OCI-LY7 (cell line): ENCODE measurements at regions not wholly inside any gene's neighbourhood (a gene's known extent, or its start where the extent isn't known, plus 50 kb on each side); places are given as distances from the start of the nearest gene placed in this dataset.

Source experiments
- BruUV-seq: library from RNA; stranded (reverse); fragments of 400-500 nt; replicated peaks from 2 replicates; lab custom pipeline; 2021; lab: Mats Ljungman, UMichigan
- CTCF ChIA-PET: fragments of 300-600 bp; sonication (Branson Sonifier 250); formaldehyde crosslinking; loops from one replicate; lab custom pipeline; 2022; ENCODE audit warnings: antibody characterized with exemption; ENCODE audit not compliant: unreplicated experiment; lab: Charles Lee
- POLR2A ChIA-PET: fragments of 300-600 bp; sonication (Branson Sonifier 250); formaldehyde crosslinking; loops from one replicate; lab custom pipeline; 2022; ENCODE audit warnings: antibody characterized with exemption; lab: Charles Lee
- DNase-seq: peaks from one replicate; pipeline ENCODE4 v3.0.0-alpha.2; 2015; ENCODE audit warnings: low spot score
- H2AFZ ChIP-seq: fragments of 200-600 bp; sonication (generic), shearing (Covaris generic); 2 replicates; pipeline ENCODE4 v1.6.1; 2014; ENCODE audit warnings: mild to moderate bottlenecking, antibody characterized with exemption, low read length, moderate library complexity
- H3K27ac ChIP-seq: fragments of 200-600 bp; sonication (generic); 2 replicates; pipeline ENCODE4 v1.5.1; 2014; ENCODE audit warnings: mixed run types, low read depth, mild to moderate bottlenecking, moderate library complexity, low read length, inconsistent platforms; ENCODE audit not compliant: poor library complexity, severe bottlenecking
- H3K36me3 ChIP-seq: fragments of 200-600 bp; sonication (generic); 2 replicates; pipeline ENCODE4 v1.6.1; 2014; ENCODE audit warnings: mild to moderate bottlenecking, antibody characterized with exemption, low read length, moderate library complexity, mixed read lengths; ENCODE audit not compliant: insufficient read depth
- H3K4me1 ChIP-seq: fragments of 200-600 bp; sonication (generic); 2 replicates; pipeline ENCODE4 v1.5.1; 2014; ENCODE audit warnings: mild to moderate bottlenecking, low read length; ENCODE audit not compliant: insufficient read depth, poor library complexity, severe bottlenecking
- H3K4me2 ChIP-seq: fragments of 200-600 bp; sonication (generic); 2 replicates; pipeline ENCODE4 v1.6.1; 2014; ENCODE audit warnings: mild to moderate bottlenecking, low read length
- H3K4me3 ChIP-seq: fragments of 200-600 bp; sonication (generic); 2 replicates; pipeline ENCODE4 v1.5.1; 2014; ENCODE audit warnings: mild to moderate bottlenecking, low read depth, low read length; ENCODE audit not compliant: poor library complexity, severe bottlenecking
- H3K79me2 ChIP-seq: fragments of 200-600 bp; sonication (generic); 2 replicates; pipeline ENCODE4 v1.6.1; 2016; ENCODE audit warnings: low read depth, mild to moderate bottlenecking, low read length, moderate library complexity, mixed read lengths; ENCODE audit not compliant: insufficient read depth
- H3K9me2 ChIP-seq: fragments of 200-600 bp; sonication (generic); 2 replicates; pipeline ENCODE4 v1.6.1; 2016; ENCODE audit warnings: mild to moderate bottlenecking, low read length, mixed read lengths; ENCODE audit not compliant: insufficient read depth
- H3K9me3 ChIP-seq: fragments of 200-600 bp; sonication (generic); 2 replicates; pipeline ENCODE4 v1.6.1; 2014; ENCODE audit warnings: mild to moderate bottlenecking, mixed run types, low read length, mixed read lengths
- H4K20me1 ChIP-seq: fragments of 200-600 bp; sonication (generic); 2 replicates; pipeline ENCODE4 v1.6.1; 2014; ENCODE audit warnings: mild to moderate bottlenecking, antibody characterized with exemption, low read length, moderate library complexity, mixed read lengths; ENCODE audit not compliant: insufficient read depth
- CTCF ChIP-seq: fragments of 200-600 bp; sonication (generic); conservative IDR thresholded peaks from 2 replicates; pipeline ENCODE4 v1.5.1; 2014; ENCODE audit warnings: mild to moderate bottlenecking, antibody characterized with exemption, low read length, moderate library complexity, mixed read lengths
- EZH2phosphoT487 ChIP-seq: fragments of 200-600 bp; sonication (generic); IDR thresholded peaks from 2 replicates; pipeline ENCODE4 v1.6.1; 2018; ENCODE audit warnings: low read depth, borderline replicate concordance, mild to moderate bottlenecking, mixed run types, antibody characterized with exemption, low read length, moderate library complexity, mixed read lengths
- intact Hi-C: fragments of 100-400 bp; cut with micrococcal nuclease; formaldehyde crosslinking; loops from one replicate; pipeline ENCODE4 v1.10.0; 2022; ENCODE audit not compliant: unreplicated experiment

- Histone ChIP-seq H3K4me1 (no peaks in the 10 kb centered on the region), H2AFZ (no peak overlapping the region), H3K9me2 (no peaks in the 10 kb centered on the region), H3K27ac (no peak overlapping the region), H3K4me2 (no peak overlapping the region), H3K79me2 (no peaks in the 10 kb centered on the region), H3K4me3 (no peak overlapping the region), H3K9me3 (no peaks in the 10 kb centered on the region), H3K36me3 (no peaks in the 10 kb centered on the region), H4K20me1 (no peaks in the 10 kb centered on the region)
- DNase-seq = no peak
- ChIA-PET CTCF (no interaction called here), POLR2A (no interaction called here)
- intact Hi-C loops = no loop called here
- TF ChIP-seq EZH2phosphoT487 (no peak), CTCF (no peak)
- BruUV-seq = no TSS peak
Measured at GRCh38 chr2:105177536-105178254, 63.8 kb upstream of the GPR45 start.

DNA sequence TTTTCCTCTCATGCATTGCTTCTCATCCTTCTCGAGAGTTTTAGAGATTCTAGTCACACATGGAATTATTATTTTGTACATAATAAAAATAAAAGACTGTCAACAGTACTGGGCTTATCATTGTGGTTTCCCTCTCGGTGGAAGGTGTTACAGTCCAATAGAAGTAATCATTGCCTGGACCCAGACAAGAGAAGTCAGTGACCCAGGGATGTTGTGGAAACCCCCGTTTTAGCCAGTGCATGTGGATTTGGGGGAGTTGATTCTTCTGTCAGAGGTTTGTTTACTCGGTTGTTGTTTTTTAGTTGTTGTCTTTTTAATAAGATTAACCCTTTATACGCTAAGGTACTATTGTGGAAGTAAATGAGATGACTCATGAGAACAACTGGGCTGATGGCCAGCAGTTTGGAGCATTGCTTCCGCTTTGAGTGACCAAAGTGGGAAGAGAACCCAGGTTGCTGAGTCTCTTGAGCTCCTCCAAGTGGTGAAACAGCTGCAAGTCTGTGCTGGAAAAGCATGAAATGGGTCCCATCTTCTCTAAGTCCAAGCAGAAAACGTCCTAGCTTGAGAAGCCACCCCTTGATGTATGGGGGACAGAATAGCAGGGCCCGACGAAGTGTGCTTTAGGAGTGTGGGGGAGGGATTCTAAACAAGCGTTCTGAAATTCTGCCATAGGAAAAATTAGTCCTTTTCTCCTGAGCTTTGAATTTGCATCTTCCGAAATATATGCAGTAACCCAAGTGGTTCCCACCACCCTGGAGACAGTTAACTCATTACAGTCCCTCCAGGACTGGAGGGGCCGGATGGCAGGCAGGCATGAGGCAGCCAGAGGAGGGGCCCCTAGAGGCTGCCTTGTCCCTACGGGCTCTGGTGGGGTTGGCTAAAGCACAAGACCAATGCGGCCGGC is 61.8 kb upstream of the GPR45 start:
- TF ChIP-seq EZH2phosphoT487 (no peak), CTCF (peak; percentile 55)
- POLR2A ChIA-PET = no interaction called here
- Histone ChIP-seq H2AFZ (no peak overlapping the region), H3K4me1 (no peaks in the 10 kb centered on the region), H3K79me2 (no peaks in the 10 kb centered on the region), H3K9me3 (no peaks in the 10 kb centered on the region), H3K36me3 (no peaks in the 10 kb centered on the region), H3K27ac (no peak overlapping the region), H3K4me2 (no peak overlapping the region), H3K4me3 (no peak overlapping the region), H4K20me1 (no peaks in the 10 kb centered on the region), H3K9me2 (no peaks in the 10 kb centered on the region)
- no TSS peak for BruUV-seq
- DNase-seq = no peak
- intact Hi-C loops = no loop called here
- CTCF ChIA-PET = no interaction called here
